Natural killer cell (primary cell): ENCODE measurements at regions not wholly inside any gene's neighbourhood (a gene's known extent, or its start where the extent isn't known, plus 50 kb on each side); places are given as distances from the start of the nearest gene placed in this dataset.

Experiments used
- ATAC-seq, 3 donors: fragments of 150-1000 bp in 2 of 3; fragments of 200-7000 bp in 1 of 3; cut with Tn5 transposase; 1 replicate in 1 of 3; 2 replicates in 2 of 3; pipeline ENCODE4 v1.10.0; 2021; ENCODE audit warnings: mild to moderate bottlenecking in 2 of 3, moderate library complexity in 2 of 3
- DNase-seq, 2 donors: peaks; one replicate each; pipeline versions ENCODE4 v3.0.0 to v3.0.0-alpha.2; 2013 to 2021; ENCODE audit warnings: mixed read lengths in 1 of 2
- H3K27ac ChIP-seq: one replicate; pipeline ENCODE4 v1.5.1; 2013; ENCODE audit warnings: mild to moderate bottlenecking, low read length
- H3K27me3 ChIP-seq: one replicate; pipeline ENCODE4 v1.6.1; 2013; ENCODE audit warnings: low read length; ENCODE audit not compliant: control insufficient read depth, insufficient read depth
- H3K36me3 ChIP-seq: one replicate; pipeline ENCODE4 v1.6.1; 2013; ENCODE audit warnings: low read length; ENCODE audit not compliant: control insufficient read depth, insufficient read depth
- H3K4me1 ChIP-seq: one replicate; pipeline ENCODE4 v1.6.1; 2013; ENCODE audit warnings: low read length; ENCODE audit not compliant: control insufficient read depth, insufficient read depth
- H3K4me3 ChIP-seq: one replicate; pipeline ENCODE4 v1.5.1; 2013; ENCODE audit warnings: low read length
- H3K9me3 ChIP-seq: one replicate; pipeline ENCODE4 v1.6.1; 2013; ENCODE audit warnings: low read length; ENCODE audit not compliant: control insufficient read depth, insufficient read depth
- H3K27ac Mint-ChIP-seq, 2 donors: one replicate each; pipeline ENCODE4 v1.8.0; 2022; ENCODE audit warnings: mild to moderate bottlenecking in 2 of 2, mixed read lengths in 2 of 2, moderate library complexity in 1 of 2
- H3K27me3 Mint-ChIP-seq, 2 donors: one replicate each; pipeline ENCODE4 v1.8.0; 2022; ENCODE audit warnings: low read depth in 2 of 2, mixed read lengths in 2 of 2
- H3K36me3 Mint-ChIP-seq: one replicate; pipeline ENCODE4 v1.8.0; 2022; ENCODE audit warnings: mixed read lengths
- H3K4me1 Mint-ChIP-seq, 2 donors: one replicate each; pipeline ENCODE4 v1.8.0; 2022; ENCODE audit warnings: mixed read lengths in 2 of 2
- H3K4me3 Mint-ChIP-seq: one replicate; pipeline ENCODE4 v1.8.0; 2022; ENCODE audit warnings: mild to moderate bottlenecking, moderate library complexity, mixed read lengths
- H3K9me3 Mint-ChIP-seq, 2 donors: one replicate each; pipeline ENCODE4 v1.8.0; 2022; ENCODE audit warnings: mixed read lengths in 2 of 2
- WGBS: methylation state at CpG from one replicate; pipeline ENCODE4 v1.1.7; 2013; ENCODE audit warnings: missing lambda C conversion rate; ENCODE audit not compliant: insufficient coverage; 5-methylcytosine and 5-hydroxymethylcytosine counted together
- intact Hi-C: fragments of 100-400 bp; cut with micrococcal nuclease; formaldehyde crosslinking; loops from one replicate; pipeline ENCODE4 v1.14.2; 2022
- TF ChIP-seq, protein P1 (sequence below): fragments of 200-600 bp; IDR thresholded peaks from one replicate; pipeline ENCODE4 v1.8.0; 2022; ENCODE audit warnings: antibody characterized with exemption

DNA sequence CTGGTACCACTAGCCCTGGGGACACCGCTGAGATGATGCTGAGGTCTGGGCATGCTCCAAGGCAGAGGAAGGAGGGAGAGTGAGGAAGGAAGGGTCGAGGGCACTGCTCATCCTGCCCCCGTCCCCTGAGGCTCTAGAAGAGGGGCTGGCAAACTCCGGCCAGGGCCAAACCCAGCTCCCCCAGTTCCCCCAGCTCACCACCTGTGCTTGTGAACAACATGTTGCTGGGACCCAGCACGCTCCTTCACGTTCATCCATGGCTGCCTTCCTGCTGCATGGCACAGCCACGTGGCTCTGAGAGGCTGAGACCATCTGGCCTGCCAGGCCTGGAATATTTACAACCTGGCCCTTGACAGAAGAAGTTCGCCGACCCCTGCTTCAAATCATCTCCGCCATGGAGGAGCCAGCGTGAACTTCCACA lies 81.2 kb downstream of the RBFOX3 start:
- H3K27ac ChIP-seq: no peak overlapping the region
- Mint-ChIP-seq H3K36me3 (no peaks in the 10 kb centered on the region), H3K27ac (no peak overlapping the region), H3K4me1 (peaks cover 0 to 6% of the 10 kb centered on the region in 2 donors), H3K4me3 (no peak overlapping the region), H3K27me3 (peaks cover 6 to 9% of the 10 kb centered on the region in 2 donors), H3K9me3 (no peaks in the 10 kb centered on the region)
- intact Hi-C loops: no loop called here
- H3K36me3 ChIP-seq: no peaks in the 10 kb centered on the region
- no peaks in the 10 kb centered on the region for H3K27me3 ChIP-seq
- H3K9me3 ChIP-seq: no peaks in the 10 kb centered on the region
- no peak overlapping the region for H3K4me3 ChIP-seq
- TF ChIP-seq, protein P1, sequence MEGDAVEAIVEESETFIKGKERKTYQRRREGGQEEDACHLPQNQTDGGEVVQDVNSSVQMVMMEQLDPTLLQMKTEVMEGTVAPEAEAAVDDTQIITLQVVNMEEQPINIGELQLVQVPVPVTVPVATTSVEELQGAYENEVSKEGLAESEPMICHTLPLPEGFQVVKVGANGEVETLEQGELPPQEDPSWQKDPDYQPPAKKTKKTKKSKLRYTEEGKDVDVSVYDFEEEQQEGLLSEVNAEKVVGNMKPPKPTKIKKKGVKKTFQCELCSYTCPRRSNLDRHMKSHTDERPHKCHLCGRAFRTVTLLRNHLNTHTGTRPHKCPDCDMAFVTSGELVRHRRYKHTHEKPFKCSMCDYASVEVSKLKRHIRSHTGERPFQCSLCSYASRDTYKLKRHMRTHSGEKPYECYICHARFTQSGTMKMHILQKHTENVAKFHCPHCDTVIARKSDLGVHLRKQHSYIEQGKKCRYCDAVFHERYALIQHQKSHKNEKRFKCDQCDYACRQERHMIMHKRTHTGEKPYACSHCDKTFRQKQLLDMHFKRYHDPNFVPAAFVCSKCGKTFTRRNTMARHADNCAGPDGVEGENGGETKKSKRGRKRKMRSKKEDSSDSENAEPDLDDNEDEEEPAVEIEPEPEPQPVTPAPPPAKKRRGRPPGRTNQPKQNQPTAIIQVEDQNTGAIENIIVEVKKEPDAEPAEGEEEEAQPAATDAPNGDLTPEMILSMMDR: no peak
- DNase-seq (no peak), ATAC-seq (no peak)
- 50% methylated on average over 11 of the region's 11 CpGs for whole genome bisulfite sequencing
- H3K4me1 ChIP-seq: no peaks in the 10 kb centered on the region

DNA sequence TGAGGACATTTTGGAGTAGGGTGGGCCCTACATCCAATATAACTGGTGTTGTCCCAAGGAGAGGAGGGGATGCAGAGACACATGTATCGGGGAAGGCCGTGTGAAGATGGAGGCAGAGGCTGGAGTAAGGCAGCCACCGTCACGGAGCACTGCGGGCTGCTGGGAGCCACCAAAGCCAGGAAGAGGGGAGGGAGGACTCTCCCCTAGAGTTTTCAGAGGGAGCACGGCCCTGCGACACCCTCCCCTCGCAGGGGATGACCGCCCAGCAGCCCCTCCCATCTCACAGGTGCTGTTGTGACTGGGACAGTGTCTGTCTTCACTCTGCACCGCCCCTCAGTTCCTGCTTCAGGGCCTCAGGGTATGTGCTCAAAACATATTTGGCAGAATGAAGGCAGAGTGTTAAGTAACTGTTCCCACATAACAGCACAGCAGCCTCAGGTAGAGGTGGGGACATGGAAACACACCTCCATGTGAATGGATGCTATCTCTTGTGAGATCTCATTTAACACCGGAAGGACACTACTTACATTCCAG lies 82.2 kb downstream of the RBFOX3 start:
- H3K27ac ChIP-seq: no peak overlapping the region
- H3K9me3 Mint-ChIP-seq: no peaks in the 10 kb centered on the region
- H3K4me1 Mint-ChIP-seq: peaks cover 0 to 6% of the 10 kb centered on the region in 2 donors
- H3K4me3 Mint-ChIP-seq: no peak overlapping the region
- H3K27me3 Mint-ChIP-seq: peaks cover 6 to 9% of the 10 kb centered on the region in 2 donors
- ATAC-seq (no peak), DNase-seq (no peak)
- intact Hi-C loops: no loop called here
- no peaks in the 10 kb centered on the region for H3K4me1 ChIP-seq
- H3K4me3 ChIP-seq: no peak overlapping the region
- WGBS: 82% methylated on average over 11 of the region's 11 CpGs
- peak overlapping the region in 1 of 2 donors; percentile 21 for H3K27ac Mint-ChIP-seq
- H3K36me3 Mint-ChIP-seq: no peaks in the 10 kb centered on the region
- H3K27me3 ChIP-seq: no peaks in the 10 kb centered on the region
- H3K36me3 ChIP-seq: no peaks in the 10 kb centered on the region
- TF ChIP-seq, protein P1: no peak
- H3K9me3 ChIP-seq: no peaks in the 10 kb centered on the region

DNA sequence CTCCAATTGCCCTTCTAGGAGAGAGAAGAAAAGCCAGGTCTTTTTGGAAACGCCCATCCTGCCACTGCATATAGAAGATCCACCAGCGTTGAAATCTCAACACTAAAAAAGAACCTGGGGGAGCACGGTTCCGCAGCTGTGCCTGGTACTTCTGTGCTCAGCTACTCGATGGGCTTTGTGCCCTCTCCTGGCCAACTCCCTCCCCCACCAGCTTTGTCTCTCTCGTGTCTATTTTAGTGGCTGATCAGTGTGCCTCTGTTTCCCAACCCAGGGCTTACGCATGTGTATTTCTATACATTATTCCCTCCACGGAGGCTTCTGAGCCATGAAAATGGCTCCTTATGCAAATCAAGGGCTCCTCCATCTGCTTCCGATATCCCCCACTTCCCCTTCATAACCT lies 83.5 kb downstream of the RBFOX3 start:
- intact Hi-C loops: no loop called here
- Histone ChIP-seq H3K4me1 (no peaks in the 10 kb centered on the region), H3K27me3 (no peaks in the 10 kb centered on the region), H3K36me3 (no peaks in the 10 kb centered on the region), H3K4me3 (no peak overlapping the region), H3K27ac (no peak overlapping the region), H3K9me3 (no peaks in the 10 kb centered on the region)
- H3K4me3 Mint-ChIP-seq: no peak overlapping the region
- ATAC-seq (no peak), DNase-seq (no peak)
- 81% methylated on average over 9 of the region's 9 CpGs for WGBS
- no peaks in the 10 kb centered on the region for H3K9me3 Mint-ChIP-seq
- H3K27ac Mint-ChIP-seq: no peak overlapping the region
- no peaks in the 10 kb centered on the region for H3K36me3 Mint-ChIP-seq
- peaks cover 0 to 6% of the 10 kb centered on the region in 2 donors for H3K4me1 Mint-ChIP-seq
- TF ChIP-seq, protein P1: no peak
- H3K27me3 Mint-ChIP-seq: peaks cover 6 to 9% of the 10 kb centered on the region in 2 donors
